ENCODE measurements at regions not wholly inside any gene's neighbourhood (a gene's known extent, or its start where the extent isn't known, plus 50 kb on each side); places are given as distances from the start of the nearest gene placed in this dataset.
"Not testable (repeated sequence)": the region's sequence is repeated elsewhere in the genome, so short reads cannot be mapped to it uniquely, and the experiment has no call there.

- POLR2A ChIA-PET: no interaction called here
Measured at GRCh38 chr6:148021699-148022098, 320.9 kb upstream of the SASH1 start.

GRCh38 chr6:148022279-148022678, 320.4 kb upstream of the SASH1 start:
- H3K27me3 Mint-ChIP-seq; H3K4me1 ChIP-seq (ENCODE audit: control insufficient read depth in 2 of 2, insufficient read depth in 2 of 2, low read length in 2 of 2); H3K27ac ChIP-seq (ENCODE audit: low read depth, low read length); H3K4me3 ChIP-seq (ENCODE audit: low read length); H3K4me1 Mint-ChIP-seq; H3K4me3 Mint-ChIP-seq; DNase-seq; CTCF ChIA-PET; H3K27me3 ChIP-seq (ENCODE audit: control insufficient read depth in 2 of 2, insufficient read depth in 2 of 2, low read length in 2 of 2); H3K36me3 Mint-ChIP-seq; ATAC-seq; H3K27ac Mint-ChIP-seq; intact Hi-C loops (cut with micrococcal nuclease); H3K9me3 ChIP-seq (ENCODE audit: control insufficient read depth in 2 of 3, low read length in 3 of 3); POLR2A ChIA-PET; H3K36me3 ChIP-seq (ENCODE audit: control insufficient read depth in 2 of 3, insufficient read depth in 3 of 3, low read length in 3 of 3): not testable (repeated sequence)
- H3K9me3 Mint-ChIP-seq: peaks cover 0 to 23% (median 6%) of the 10 kb centered on the region in 11 donors

More at GRCh38 chr6:148021699-148022098, 320.9 kb upstream of the SASH1 start:
- H3K4me3 Mint-ChIP-seq: no peak overlapping the region
- H3K4me1 ChIP-seq (ENCODE audit: control insufficient read depth in 2 of 2, insufficient read depth in 2 of 2, low read length in 2 of 2): no peaks in the 10 kb centered on the region
- H3K27me3 Mint-ChIP-seq: peaks cover 0 to 4% (median 0%) of the 10 kb centered on the region in 5 donors
- no peaks in the 10 kb centered on the region for H3K9me3 ChIP-seq (ENCODE audit: control insufficient read depth in 2 of 3, low read length in 3 of 3)
- no peaks in the 10 kb centered on the region for H3K36me3 ChIP-seq (ENCODE audit: control insufficient read depth in 2 of 3, insufficient read depth in 3 of 3, low read length in 3 of 3)
- no peaks in the 10 kb centered on the region for H3K36me3 Mint-ChIP-seq
- ATAC-seq (no peak), DNase-seq (no peak)
- no peak overlapping the region for H3K27ac Mint-ChIP-seq
- no peaks in the 10 kb centered on the region for H3K27me3 ChIP-seq (ENCODE audit: control insufficient read depth in 2 of 2, insufficient read depth in 2 of 2, low read length in 2 of 2)
- CTCF ChIA-PET: no interaction called here
- H3K9me3 Mint-ChIP-seq: peaks cover 0 to 25% (median 7%) of the 10 kb centered on the region in 11 donors
- H3K4me1 Mint-ChIP-seq: no peaks in the 10 kb centered on the region
- intact Hi-C loops (cut with micrococcal nuclease): no loop called here
- H3K27ac ChIP-seq (ENCODE audit: low read depth, low read length): no peak overlapping the region
- no peak overlapping the region for H3K4me3 ChIP-seq (ENCODE audit: low read length)

- H3K27me3 Mint-ChIP-seq: no peaks in the 10 kb centered on the region
- no peak overlapping the region for H3K27ac Mint-ChIP-seq
- CTCF ChIA-PET: no interaction called here
- H3K27me3 ChIP-seq (ENCODE audit: control insufficient read depth in 2 of 2, insufficient read depth in 2 of 2, low read length in 2 of 2): no peaks in the 10 kb centered on the region
- intact Hi-C loops (cut with micrococcal nuclease): no loop called here
- no peaks in the 10 kb centered on the region for H3K4me1 Mint-ChIP-seq
- POLR2A ChIA-PET: no interaction called here
- ATAC-seq (no peak), DNase-seq (no peak)
- H3K36me3 ChIP-seq (ENCODE audit: control insufficient read depth in 2 of 3, insufficient read depth in 3 of 3, low read length in 3 of 3): no peaks in the 10 kb centered on the region
- no peaks in the 10 kb centered on the region for H3K4me1 ChIP-seq (ENCODE audit: control insufficient read depth in 2 of 2, insufficient read depth in 2 of 2, low read length in 2 of 2)
- no peak overlapping the region for H3K4me3 Mint-ChIP-seq
- H3K9me3 ChIP-seq (ENCODE audit: control insufficient read depth in 2 of 3, low read length in 3 of 3): peaks cover 0 to 4% (median 0%) of the 10 kb centered on the region in 3 experiments
- no peak overlapping the region for H3K27ac ChIP-seq (ENCODE audit: low read depth, low read length)
- H3K4me3 ChIP-seq (ENCODE audit: low read length): no peak overlapping the region
- peaks cover 0 to 12% (median 4%) of the 10 kb centered on the region in 11 donors for H3K9me3 Mint-ChIP-seq
- H3K36me3 Mint-ChIP-seq: no peaks in the 10 kb centered on the region
Measured at GRCh38 chr6:148027201-148027600, 315.4 kb upstream of the SASH1 start.

- CTCF ChIA-PET: no interaction called here
- H3K4me1 ChIP-seq (ENCODE audit: control insufficient read depth in 2 of 2, insufficient read depth in 2 of 2, low read length in 2 of 2): no peaks in the 10 kb centered on the region
- POLR2A ChIA-PET: no interaction called here
Measured at GRCh38 chr6:148035806-148036390, 306.7 kb upstream of the SASH1 start.

GRCh38 chr6:148037496-148037895, 305.1 kb upstream of the SASH1 start:
- ATAC-seq (no peak), DNase-seq (no peak)
- no peak overlapping the region for H3K27ac ChIP-seq (ENCODE audit: low read depth, low read length)
- H3K4me1 ChIP-seq (ENCODE audit: control insufficient read depth in 2 of 2, insufficient read depth in 2 of 2, low read length in 2 of 2): no peaks in the 10 kb centered on the region
- H3K9me3 ChIP-seq (ENCODE audit: control insufficient read depth in 2 of 3, low read length in 3 of 3): no peaks in the 10 kb centered on the region
- ChIA-PET POLR2A (no interaction called here), CTCF (no interaction called here)
- Mint-ChIP-seq H3K27me3 (peaks cover 0 to 3% (median 0%) of the 10 kb centered on the region in 5 donors), H3K4me1 (no peaks in the 10 kb centered on the region), H3K27ac (no peak overlapping the region), H3K9me3 (peaks cover 0 to 2% (median 0%) of the 10 kb centered on the region in 11 donors), H3K36me3 (no peaks in the 10 kb centered on the region), H3K4me3 (no peak overlapping the region)
- H3K27me3 ChIP-seq (ENCODE audit: control insufficient read depth in 2 of 2, insufficient read depth in 2 of 2, low read length in 2 of 2): no peaks in the 10 kb centered on the region
- H3K4me3 ChIP-seq (ENCODE audit: low read length): no peak overlapping the region
- H3K36me3 ChIP-seq (ENCODE audit: control insufficient read depth in 2 of 3, insufficient read depth in 3 of 3, low read length in 3 of 3): no peaks in the 10 kb centered on the region
- intact Hi-C loops (cut with micrococcal nuclease): no loop called here

More at GRCh38 chr6:148035806-148036390, 306.7 kb upstream of the SASH1 start:
- Mint-ChIP-seq H3K27me3 (peaks cover 0 to 3% (median 0%) of the 10 kb centered on the region in 5 donors), H3K27ac (no peak overlapping the region), H3K36me3 (no peaks in the 10 kb centered on the region), H3K4me1 (no peaks in the 10 kb centered on the region), H3K4me3 (no peak overlapping the region), H3K9me3 (peaks cover 0 to 2% (median 0%) of the 10 kb centered on the region in 11 donors)
- Histone ChIP-seq H3K27me3 (ENCODE audit: control insufficient read depth in 2 of 2, insufficient read depth in 2 of 2, low read length in 2 of 2) (no peaks in the 10 kb centered on the region), H3K36me3 (ENCODE audit: control insufficient read depth in 2 of 3, insufficient read depth in 3 of 3, low read length in 3 of 3) (no peaks in the 10 kb centered on the region), H3K27ac (ENCODE audit: low read depth, low read length) (no peak overlapping the region), H3K9me3 (ENCODE audit: control insufficient read depth in 2 of 3, low read length in 3 of 3) (peaks cover 0 to 4% (median 0%) of the 10 kb centered on the region in 3 experiments), H3K4me3 (ENCODE audit: low read length) (no peak overlapping the region)
- no peak for ATAC-seq
- no peak for DNase-seq
- intact Hi-C loops (cut with micrococcal nuclease): no loop called here

GRCh38 chr6:148041546-148041945, 301.1 kb upstream of the SASH1 start:
- H3K9me3 Mint-ChIP-seq: peaks cover 0 to 5% (median 0%) of the 10 kb centered on the region in 11 donors
- H3K4me3 Mint-ChIP-seq: no peak overlapping the region
- POLR2A ChIA-PET: no interaction called here

GRCh38 chr6:148042536-148042935, 300.1 kb upstream of the SASH1 start:
- no peak overlapping the region for H3K4me3 Mint-ChIP-seq
- no peaks in the 10 kb centered on the region for H3K4me1 Mint-ChIP-seq
- no peaks in the 10 kb centered on the region for H3K27me3 Mint-ChIP-seq

More at GRCh38 chr6:148041546-148041945, 301.1 kb upstream of the SASH1 start:
- Mint-ChIP-seq H3K36me3 (no peaks in the 10 kb centered on the region), H3K27ac (no peak overlapping the region), H3K4me1 (no peaks in the 10 kb centered on the region), H3K27me3 (peaks cover 0 to 3% (median 0%) of the 10 kb centered on the region in 5 donors)
- ATAC-seq (no peak), DNase-seq (no peak)
- CTCF ChIA-PET: no interaction called here
- Histone ChIP-seq H3K4me1 (ENCODE audit: control insufficient read depth in 2 of 2, insufficient read depth in 2 of 2, low read length in 2 of 2) (no peaks in the 10 kb centered on the region), H3K36me3 (ENCODE audit: control insufficient read depth in 2 of 3, insufficient read depth in 3 of 3, low read length in 3 of 3) (no peaks in the 10 kb centered on the region), H3K27me3 (ENCODE audit: control insufficient read depth in 2 of 2, insufficient read depth in 2 of 2, low read length in 2 of 2) (no peaks in the 10 kb centered on the region), H3K27ac (ENCODE audit: low read depth, low read length) (no peak overlapping the region), H3K9me3 (ENCODE audit: control insufficient read depth in 2 of 3, low read length in 3 of 3) (no peaks in the 10 kb centered on the region), H3K4me3 (ENCODE audit: low read length) (no peak overlapping the region)
- intact Hi-C loops (cut with micrococcal nuclease): no loop called here

More at GRCh38 chr6:148042536-148042935, 300.1 kb upstream of the SASH1 start:
- ChIA-PET POLR2A (no interaction called here), CTCF (no interaction called here)
- no peak for DNase-seq
- Histone ChIP-seq H3K27me3 (ENCODE audit: control insufficient read depth in 2 of 2, insufficient read depth in 2 of 2, low read length in 2 of 2) (no peaks in the 10 kb centered on the region), H3K4me1 (ENCODE audit: control insufficient read depth in 2 of 2, insufficient read depth in 2 of 2, low read length in 2 of 2) (no peaks in the 10 kb centered on the region), H3K9me3 (ENCODE audit: control insufficient read depth in 2 of 3, low read length in 3 of 3) (no peaks in the 10 kb centered on the region), H3K4me3 (ENCODE audit: low read length) (no peak overlapping the region), H3K27ac (ENCODE audit: low read depth, low read length) (no peak overlapping the region), H3K36me3 (ENCODE audit: control insufficient read depth in 2 of 3, insufficient read depth in 3 of 3, low read length in 3 of 3) (no peaks in the 10 kb centered on the region)
- Mint-ChIP-seq H3K27ac (no peak overlapping the region), H3K36me3 (no peaks in the 10 kb centered on the region), H3K9me3 (peaks cover 0 to 8% (median 0%) of the 10 kb centered on the region in 11 donors)
- no peak for ATAC-seq
- intact Hi-C loops (cut with micrococcal nuclease): no loop called here

All from naive thymus-derived CD4-positive, alpha-beta T cell (primary cell).